ENCODE measurements at regions not wholly inside any gene's neighbourhood (a gene's known extent, or its start where the extent isn't known, plus 50 kb on each side); places are given as distances from the start of the nearest gene placed in this dataset.
"Not testable (repeated sequence)": the region's sequence is repeated elsewhere in the genome, so short reads cannot be mapped to it uniquely, and the experiment has no call there.

DNA sequence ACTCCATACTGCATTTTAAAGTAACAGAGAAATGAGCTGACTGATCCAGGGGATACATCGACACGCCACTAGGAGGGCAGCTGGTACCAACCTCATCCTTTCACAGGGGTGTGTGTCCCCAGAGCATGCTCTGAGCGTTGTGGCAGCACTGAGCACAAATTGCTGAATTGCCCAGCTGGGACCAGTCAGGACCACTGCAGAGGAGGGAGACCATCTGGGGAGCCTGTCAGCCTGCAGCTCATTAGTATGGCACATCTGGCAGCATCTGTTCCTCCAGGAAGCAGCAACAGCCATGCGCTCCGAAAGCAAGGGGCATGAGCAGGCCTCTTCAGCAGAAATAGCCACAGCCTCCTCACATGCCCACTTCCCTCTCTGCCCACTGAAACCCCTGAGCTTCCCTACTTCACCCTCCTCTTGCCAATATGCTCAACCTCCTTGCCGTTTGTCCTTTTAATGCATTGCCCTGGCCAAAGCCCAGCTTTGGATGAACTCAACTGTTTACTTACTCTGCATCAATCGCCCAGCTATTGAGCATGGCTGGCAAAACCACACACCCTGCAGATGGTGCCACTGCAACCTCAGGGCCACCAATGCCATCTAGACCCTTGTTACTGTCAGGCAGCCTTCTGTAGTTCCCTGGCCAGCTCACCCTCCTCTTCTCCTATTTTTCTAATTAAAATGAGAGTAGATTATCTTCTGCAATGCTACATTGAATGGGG lies 77.6 kb upstream of the NEDD9 start (continued):
- TF ChIP-seq ZNF132 (tag by site-specific recombination; IDR thresholded peaks at IDR 0.05; ENCODE audit: borderline replicate concordance) (no peak), MEIS1 (CRISPR knock-in tag; IDR thresholded peaks at IDR 0.05; ENCODE audit: borderline replicate concordance) (no peak)
- TF ChIP-seq, protein P1, sequence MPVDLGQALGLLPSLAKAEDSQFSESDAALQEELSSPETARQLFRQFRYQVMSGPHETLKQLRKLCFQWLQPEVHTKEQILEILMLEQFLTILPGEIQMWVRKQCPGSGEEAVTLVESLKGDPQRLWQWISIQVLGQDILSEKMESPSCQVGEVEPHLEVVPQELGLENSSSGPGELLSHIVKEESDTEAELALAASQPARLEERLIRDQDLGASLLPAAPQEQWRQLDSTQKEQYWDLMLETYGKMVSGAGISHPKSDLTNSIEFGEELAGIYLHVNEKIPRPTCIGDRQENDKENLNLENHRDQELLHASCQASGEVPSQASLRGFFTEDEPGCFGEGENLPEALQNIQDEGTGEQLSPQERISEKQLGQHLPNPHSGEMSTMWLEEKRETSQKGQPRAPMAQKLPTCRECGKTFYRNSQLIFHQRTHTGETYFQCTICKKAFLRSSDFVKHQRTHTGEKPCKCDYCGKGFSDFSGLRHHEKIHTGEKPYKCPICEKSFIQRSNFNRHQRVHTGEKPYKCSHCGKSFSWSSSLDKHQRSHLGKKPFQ (tag by site-specific recombination; IDR thresholded peaks at IDR 0.05), result no peak

DNA sequence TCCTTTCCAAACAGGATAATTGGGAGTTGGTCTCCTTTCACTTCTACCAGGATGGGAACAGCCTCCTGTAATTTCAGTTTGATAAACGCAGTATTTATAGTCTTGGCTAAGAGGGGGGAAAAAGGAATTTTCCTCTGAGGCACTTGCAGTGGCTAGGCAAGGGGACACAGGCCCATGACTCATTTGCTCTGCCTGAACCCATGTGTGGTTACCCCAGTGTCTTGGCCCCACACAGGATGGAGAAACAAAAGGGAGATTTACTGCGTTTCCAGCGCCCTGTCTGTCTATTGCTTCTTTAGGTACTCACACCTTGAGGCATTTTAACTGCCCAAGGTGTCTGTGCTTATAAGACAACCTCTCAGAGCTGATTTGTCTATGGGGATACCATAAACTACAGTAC lies 74.8 kb upstream of the NEDD9 start:
- ChIA-PET CTCF (no interaction called here), POLR2A (interaction anchor here (0.7 kb wide), 1 partner anchor 10 kb away, joined by 3 read pairs; no protein-coding TSS in a partner anchor)
- H3K4me3 ChIP-seq (ENCODE audit: low read depth, low read length), result no peak overlapping the region

DNA sequence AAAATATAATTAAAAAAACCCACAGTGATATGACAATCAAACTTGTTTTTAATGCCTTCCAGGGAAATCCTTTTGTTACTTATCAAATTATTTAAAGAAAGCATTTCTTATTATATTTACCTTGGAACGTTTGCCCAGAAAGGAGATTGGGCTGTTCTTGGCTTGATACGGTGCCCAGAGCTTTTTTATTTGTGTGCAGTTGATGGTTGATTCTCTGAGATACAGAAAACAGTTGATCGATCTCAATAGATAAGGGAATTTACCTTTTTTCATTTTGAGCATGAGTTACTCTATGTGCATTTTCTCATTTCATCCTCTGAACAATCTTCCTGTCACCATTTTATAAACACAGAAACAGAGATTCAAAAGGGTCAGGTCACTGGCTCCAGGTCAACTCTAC lies 72.5 kb upstream of the NEDD9 start:
- Histone ChIP-seq H3K9me3 (ENCODE audit: control insufficient read depth, insufficient read depth, low read depth, low read length) (no peaks in the 10 kb centered on the region), H3K4me3 (ENCODE audit: low read depth, low read length) (no peak overlapping the region), H3K36me3 (ENCODE audit: control insufficient read depth in 2 of 2, insufficient read depth in 1 of 2, low read length in 2 of 2) (no peaks in the 10 kb centered on the region), H3K27ac (ENCODE audit: extremely low read depth, low read depth, low read length) (no peak overlapping the region), H3K4me1 (ENCODE audit: control insufficient read depth, insufficient read depth, low read length) (no peaks in the 10 kb centered on the region)
- ChIA-PET CTCF (interaction anchor here (0.6 kb wide), 1 partner anchor 9 kb away, joined by 3 read pairs; no protein-coding TSS in a partner anchor), POLR2A (no interaction called here)
- no peak for TF ChIP-seq ZBTB8A (tag by site-specific recombination; IDR thresholded peaks at IDR 0.05)
- no peak for TF ChIP-seq ZNF324 (tag by site-specific recombination; IDR thresholded peaks at IDR 0.05)
- TF ChIP-seq, protein P2, sequence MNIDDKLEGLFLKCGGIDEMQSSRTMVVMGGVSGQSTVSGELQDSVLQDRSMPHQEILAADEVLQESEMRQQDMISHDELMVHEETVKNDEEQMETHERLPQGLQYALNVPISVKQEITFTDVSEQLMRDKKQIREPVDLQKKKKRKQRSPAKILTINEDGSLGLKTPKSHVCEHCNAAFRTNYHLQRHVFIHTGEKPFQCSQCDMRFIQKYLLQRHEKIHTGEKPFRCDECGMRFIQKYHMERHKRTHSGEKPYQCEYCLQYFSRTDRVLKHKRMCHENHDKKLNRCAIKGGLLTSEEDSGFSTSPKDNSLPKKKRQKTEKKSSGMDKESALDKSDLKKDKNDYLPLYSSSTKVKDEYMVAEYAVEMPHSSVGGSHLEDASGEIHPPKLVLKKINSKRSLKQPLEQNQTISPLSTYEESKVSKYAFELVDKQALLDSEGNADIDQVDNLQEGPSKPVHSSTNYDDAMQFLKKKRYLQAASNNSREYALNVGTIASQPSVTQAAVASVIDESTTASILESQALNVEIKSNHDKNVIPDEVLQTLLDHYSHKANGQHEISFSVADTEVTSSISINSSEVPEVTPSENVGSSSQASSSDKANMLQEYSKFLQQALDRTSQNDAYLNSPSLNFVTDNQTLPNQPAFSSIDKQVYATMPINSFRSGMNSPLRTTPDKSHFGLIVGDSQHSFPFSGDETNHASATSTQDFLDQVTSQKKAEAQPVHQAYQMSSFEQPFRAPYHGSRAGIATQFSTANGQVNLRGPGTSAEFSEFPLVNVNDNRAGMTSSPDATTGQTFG (tag by site-specific recombination; IDR thresholded peaks at IDR 0.05; ENCODE audit: borderline replicate concordance), result no peak
- no peak for TF ChIP-seq ZNF777 (tag by site-specific recombination; IDR thresholded peaks at IDR 0.05; ENCODE audit: borderline replicate concordance)
- no peak for TF ChIP-seq ZNF549 (tag by site-specific recombination; IDR thresholded peaks at IDR 0.05)
- TF ChIP-seq ZFP41 (tag by site-specific recombination; IDR thresholded peaks at IDR 0.05; ENCODE audit: borderline replicate concordance), result no peak
- no peak for TF ChIP-seq ZNF239 (tag by site-specific recombination; IDR thresholded peaks at IDR 0.05)
- TF ChIP-seq ZFP3 (tag by site-specific recombination; IDR thresholded peaks at IDR 0.05; ENCODE audit: low read depth), result no peak

More for the DNA sequence above, 74.8 kb upstream of the NEDD9 start:
- H3K9me3 ChIP-seq (ENCODE audit: control insufficient read depth, insufficient read depth, low read depth, low read length), result no peaks in the 10 kb centered on the region
- TF ChIP-seq, protein P3, sequence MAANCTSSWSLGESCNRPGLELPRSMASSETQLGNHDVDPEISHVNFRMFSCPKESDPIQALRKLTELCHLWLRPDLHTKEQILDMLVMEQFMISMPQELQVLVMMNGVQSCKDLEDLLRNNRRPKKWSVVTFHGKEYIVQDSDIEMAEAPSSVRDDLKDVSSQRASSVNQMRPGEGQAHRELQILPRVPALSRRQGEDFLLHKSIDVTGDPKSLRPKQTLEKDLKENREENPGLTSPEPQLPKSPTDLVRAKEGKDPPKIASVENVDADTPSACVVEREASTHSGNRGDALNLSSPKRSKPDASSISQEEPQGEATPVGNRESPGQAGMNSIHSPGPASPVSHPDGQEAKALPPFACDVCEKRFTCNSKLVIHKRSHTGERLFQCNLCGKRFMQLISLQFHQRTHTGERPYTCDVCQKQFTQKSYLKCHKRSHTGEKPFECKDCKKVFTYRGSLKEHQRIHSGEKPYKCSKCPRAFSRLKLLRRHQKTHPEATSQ (tag by site-specific recombination; IDR thresholded peaks at IDR 0.05), result no peak
- TF ChIP-seq ZNF223 (tag by site-specific recombination; IDR thresholded peaks at IDR 0.05), result no peak
- TF ChIP-seq MEIS1 (CRISPR knock-in tag; IDR thresholded peaks at IDR 0.05; ENCODE audit: borderline replicate concordance), result no peak
- TF ChIP-seq ZNF292 (tag by site-specific recombination; IDR thresholded peaks at IDR 0.05; ENCODE audit: borderline replicate concordance, low read depth), result no peak
- no peak for TF ChIP-seq ZBTB48 (tag by site-specific recombination; IDR thresholded peaks at IDR 0.05)
- TF ChIP-seq MZF1 (tag by site-specific recombination; IDR thresholded peaks at IDR 0.05; ENCODE audit: borderline replicate concordance), result no peak
- no peak for TF ChIP-seq ZNF514 (tag by site-specific recombination; IDR thresholded peaks at IDR 0.05)
- no peak for TF ChIP-seq ZNF394 (tag by site-specific recombination; IDR thresholded peaks at IDR 0.05; ENCODE audit: borderline replicate concordance)
- no peak for TF ChIP-seq ZNF623 (tag by site-specific recombination; IDR thresholded peaks at IDR 0.05)
- no peak for TF ChIP-seq IKZF3 (tag by site-specific recombination; IDR thresholded peaks at IDR 0.05)
- no peak for TF ChIP-seq ZNF664 (tag by site-specific recombination; IDR thresholded peaks at IDR 0.05)
- TF ChIP-seq ZNF302 (tag by site-specific recombination; IDR thresholded peaks at IDR 0.05; ENCODE audit: low read depth), result no peak
- no peak for TF ChIP-seq ZNF214 (tag by site-specific recombination; IDR thresholded peaks at IDR 0.05; ENCODE audit: borderline replicate concordance)
- H3K36me3 ChIP-seq (ENCODE audit: control insufficient read depth in 2 of 2, insufficient read depth in 1 of 2, low read length in 2 of 2), result no peaks in the 10 kb centered on the region
- H3K27ac ChIP-seq (ENCODE audit: extremely low read depth, low read depth, low read length), result no peak overlapping the region
- H3K4me1 ChIP-seq (ENCODE audit: control insufficient read depth, insufficient read depth, low read length), result no peaks in the 10 kb centered on the region

DNA sequence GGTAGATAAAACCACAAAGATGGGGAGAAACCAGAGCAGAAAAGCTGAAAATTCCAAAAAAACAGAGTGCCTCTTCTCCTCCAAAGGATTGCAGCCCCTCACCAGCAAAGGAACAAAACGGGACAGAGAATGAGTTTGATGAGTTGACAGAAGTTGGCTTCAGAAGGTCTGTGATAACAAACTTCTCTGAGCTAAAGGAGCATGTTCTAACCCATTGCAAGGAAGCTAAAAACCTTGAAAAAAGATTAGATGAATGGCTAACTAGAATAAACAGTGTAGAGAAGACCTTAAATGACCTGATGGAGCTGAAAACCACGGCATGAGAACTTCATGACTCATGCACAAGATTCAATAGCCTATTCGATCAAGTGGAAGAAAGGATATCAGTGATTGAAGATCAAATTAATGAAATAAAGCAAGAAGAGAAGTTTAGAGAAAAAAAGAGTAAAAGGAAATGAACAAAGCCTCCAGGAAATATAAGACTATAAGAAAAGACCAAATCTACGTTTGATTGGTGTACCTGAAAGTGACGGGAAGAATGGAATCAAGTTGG lies 67.5 kb upstream of the NEDD9 start:
- H3K9me3 ChIP-seq (ENCODE audit: control insufficient read depth, insufficient read depth, low read depth, low read length); H3K4me3 ChIP-seq (ENCODE audit: low read depth, low read length); H3K4me1 ChIP-seq (ENCODE audit: control insufficient read depth, insufficient read depth, low read length); H3K27ac ChIP-seq (ENCODE audit: extremely low read depth, low read depth, low read length); H3K36me3 ChIP-seq (ENCODE audit: control insufficient read depth in 2 of 2, insufficient read depth in 1 of 2, low read length in 2 of 2): not testable (repeated sequence)
- ChIA-PET CTCF (interaction anchor here (1.8 kb wide), 1 partner anchor 196 kb away, joined by 5 read pairs; no protein-coding TSS in a partner anchor), POLR2A (interaction anchor here (1.2 kb wide), 1 partner anchor 67 kb away, joined by 4 read pairs; the partner anchor contains the start of gene NEDD9)
